Right lobe of liver (tissue), 4 donors: ENCODE measurements at regions not wholly inside any gene's neighbourhood (a gene's known extent, or its start where the extent isn't known, plus 50 kb on each side); places are given as distances from the start of the nearest gene placed in this dataset.

ENCODE experiments used
- POLR2A ChIP-seq: fragments of 450-650 bp; IDR thresholded peaks from one replicate; pipeline ENCODE4 v1.6.1; 2017; ENCODE audit warnings: antibody characterized with exemption, mild to moderate bottlenecking
- TF ChIP-seq, protein P1 (sequence below), 4 donors: fragments of 200-600 bp in 3 of 4; fragments of 450-650 bp in 1 of 4; IDR thresholded peaks; one replicate each; pipeline versions ENCODE4 v1.5.1 to v1.8.0; 2016 to 2022; ENCODE audit warnings: antibody characterized with exemption in 4 of 4, mild to moderate bottlenecking in 2 of 4
- donor health status: DM: no; HTN: no; CAD: no.
- donor health status: DM: no; HTN: no; CAD: no.
- donor health status: DM: no; HTN: yes; CAD: no.

DNA sequence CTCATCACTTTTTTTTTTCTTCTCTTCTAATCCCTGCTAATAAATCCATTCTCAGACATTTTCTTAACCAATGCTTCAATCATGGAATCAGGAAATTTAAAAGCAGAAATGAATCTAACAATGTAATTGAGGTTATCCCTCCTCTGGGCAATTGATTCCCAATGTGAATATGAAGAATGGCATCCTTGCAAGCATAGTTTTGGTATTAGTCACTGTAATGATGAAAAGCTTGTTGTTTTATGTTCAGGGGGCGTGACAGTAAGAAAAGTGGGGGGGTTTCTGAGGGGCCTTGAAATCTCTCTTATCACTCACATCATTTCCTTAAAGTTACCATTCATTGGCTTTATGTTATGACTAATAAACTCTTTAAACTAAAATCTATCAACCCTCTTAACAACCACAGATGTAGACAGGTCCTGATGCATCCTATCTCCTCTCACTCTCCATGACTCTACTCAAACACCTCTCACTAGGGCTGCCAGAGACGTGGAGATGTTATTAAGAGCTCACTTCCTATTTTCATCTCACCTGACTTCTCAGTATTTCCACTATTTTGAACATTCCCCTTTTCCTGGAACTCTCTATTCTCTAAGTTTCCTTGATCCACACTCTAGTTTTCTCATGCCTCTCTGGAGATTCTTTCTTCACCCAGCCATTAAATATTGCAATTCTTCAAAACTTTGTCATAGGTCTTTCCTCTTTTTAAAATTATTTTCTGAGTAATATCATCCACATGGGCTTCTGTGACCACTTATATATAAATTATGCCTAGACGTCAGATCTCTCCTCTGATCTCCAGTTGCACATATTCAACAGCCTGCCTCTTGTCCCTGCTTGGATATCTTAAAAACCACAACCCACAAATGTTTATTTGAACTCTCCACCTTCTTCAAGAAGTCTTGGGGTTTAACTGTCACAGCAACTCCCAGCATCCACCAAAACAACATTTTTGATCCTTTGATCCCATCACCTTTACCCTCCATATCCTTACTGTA lies 332.9 kb downstream of the CDH2 start:
- TF ChIP-seq POLR2A, result no peak
- TF ChIP-seq, protein P1, sequence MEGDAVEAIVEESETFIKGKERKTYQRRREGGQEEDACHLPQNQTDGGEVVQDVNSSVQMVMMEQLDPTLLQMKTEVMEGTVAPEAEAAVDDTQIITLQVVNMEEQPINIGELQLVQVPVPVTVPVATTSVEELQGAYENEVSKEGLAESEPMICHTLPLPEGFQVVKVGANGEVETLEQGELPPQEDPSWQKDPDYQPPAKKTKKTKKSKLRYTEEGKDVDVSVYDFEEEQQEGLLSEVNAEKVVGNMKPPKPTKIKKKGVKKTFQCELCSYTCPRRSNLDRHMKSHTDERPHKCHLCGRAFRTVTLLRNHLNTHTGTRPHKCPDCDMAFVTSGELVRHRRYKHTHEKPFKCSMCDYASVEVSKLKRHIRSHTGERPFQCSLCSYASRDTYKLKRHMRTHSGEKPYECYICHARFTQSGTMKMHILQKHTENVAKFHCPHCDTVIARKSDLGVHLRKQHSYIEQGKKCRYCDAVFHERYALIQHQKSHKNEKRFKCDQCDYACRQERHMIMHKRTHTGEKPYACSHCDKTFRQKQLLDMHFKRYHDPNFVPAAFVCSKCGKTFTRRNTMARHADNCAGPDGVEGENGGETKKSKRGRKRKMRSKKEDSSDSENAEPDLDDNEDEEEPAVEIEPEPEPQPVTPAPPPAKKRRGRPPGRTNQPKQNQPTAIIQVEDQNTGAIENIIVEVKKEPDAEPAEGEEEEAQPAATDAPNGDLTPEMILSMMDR (IDR thresholded peaks at IDR 0.05), result no peak
